NCI-H2196 treated with DMSO at 0.1 percent for 48 hours (cell line): ENCODE measurements at regions not wholly inside any gene's neighbourhood (a gene's known extent, or its start where the extent isn't known, plus 50 kb on each side); places are given as distances from the start of the nearest gene placed in this dataset.
"Not testable (repeated sequence)": the region's sequence is repeated elsewhere in the genome, so short reads cannot be mapped to it uniquely, and the experiment has no call there.

Experiments
- DNase-seq: peaks from one replicate; lab custom pipeline; 2025; ENCODE audit not compliant: unreplicated experiment; lab: John Stamatoyannopoulos, UW

DNA sequence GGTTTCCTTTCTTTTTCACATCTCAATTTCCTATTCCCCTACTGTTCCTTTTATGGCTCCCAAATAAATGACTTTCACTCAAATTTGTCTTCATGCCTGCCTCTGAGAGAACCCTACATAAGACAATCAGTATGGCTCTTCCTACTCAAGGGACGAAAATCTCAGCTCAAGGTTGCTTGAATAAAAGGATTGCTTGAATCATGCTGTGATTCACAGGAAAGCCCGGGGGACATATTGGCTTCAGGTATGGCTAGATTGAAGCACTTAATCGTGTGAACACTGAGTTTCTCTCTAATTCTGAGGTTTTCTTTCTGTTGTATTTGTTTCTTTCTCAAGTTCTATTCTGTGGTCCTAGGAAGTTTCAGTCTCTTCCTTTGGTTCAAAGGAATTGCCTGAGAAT, 140.3 kb upstream of the SULF2 start:
- DNase-seq, result no peak

DNA sequence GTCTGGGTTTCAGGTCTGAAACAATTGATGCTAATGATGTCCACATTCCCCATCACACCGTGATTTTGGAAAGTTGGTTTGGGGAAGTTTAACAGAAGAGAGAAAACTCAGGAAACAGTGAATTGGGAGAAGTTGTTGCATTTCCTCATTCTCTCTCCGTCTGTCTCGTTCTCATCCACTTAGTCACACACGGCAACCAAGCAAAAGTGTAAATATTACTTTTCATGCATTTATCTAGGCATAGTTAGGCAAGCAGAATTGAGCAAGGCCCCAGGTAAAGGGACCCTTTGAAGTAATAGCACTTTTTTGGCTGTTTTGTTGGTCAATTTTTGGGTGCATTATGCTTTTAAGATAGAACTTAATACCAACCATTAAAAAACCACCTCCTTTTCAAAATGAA, 137.0 kb upstream of the SULF2 start:
- no peak for DNase-seq

DNA sequence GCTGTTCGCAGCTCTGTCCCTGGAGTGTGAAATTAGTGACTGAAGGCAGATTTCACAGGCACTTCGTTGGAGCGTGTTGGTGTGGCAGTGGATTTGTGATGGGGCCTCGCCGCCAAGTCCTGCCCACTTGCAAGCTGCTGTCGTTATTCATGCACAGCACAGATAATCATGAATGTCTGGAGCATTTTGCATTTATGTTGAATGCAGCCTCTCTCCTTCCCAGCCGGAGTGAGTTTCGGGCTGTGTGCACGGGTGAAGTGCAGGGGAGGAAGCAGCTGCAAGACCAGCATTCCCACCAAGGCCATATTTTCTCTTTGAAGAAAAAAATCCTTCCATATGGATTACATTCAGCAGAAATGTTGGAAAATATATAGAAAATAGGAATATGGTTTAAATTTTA, 136.5 kb upstream of the SULF2 start:
- DNase-seq, result not testable (repeated sequence)

DNA sequence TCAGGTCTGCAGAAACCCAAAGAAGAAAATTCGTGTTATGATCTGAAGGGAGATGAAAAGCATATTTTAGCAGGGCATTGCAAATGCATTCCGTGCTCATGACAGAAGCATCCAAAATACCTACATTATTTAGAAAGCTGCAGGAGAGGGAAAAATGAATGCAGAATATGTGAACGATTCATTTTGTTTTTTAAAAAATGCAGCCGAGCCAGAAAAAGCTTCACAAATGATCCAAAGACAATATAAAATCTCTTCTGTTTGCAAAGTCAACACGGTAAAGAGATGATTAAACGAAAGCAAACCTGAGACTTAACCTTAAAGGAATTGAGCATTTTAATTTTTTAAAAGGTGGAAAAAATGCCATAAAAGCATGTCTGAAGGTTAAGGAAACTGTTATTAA, 136.1 kb upstream of the SULF2 start:
- DNase-seq, result no peak

DNA sequence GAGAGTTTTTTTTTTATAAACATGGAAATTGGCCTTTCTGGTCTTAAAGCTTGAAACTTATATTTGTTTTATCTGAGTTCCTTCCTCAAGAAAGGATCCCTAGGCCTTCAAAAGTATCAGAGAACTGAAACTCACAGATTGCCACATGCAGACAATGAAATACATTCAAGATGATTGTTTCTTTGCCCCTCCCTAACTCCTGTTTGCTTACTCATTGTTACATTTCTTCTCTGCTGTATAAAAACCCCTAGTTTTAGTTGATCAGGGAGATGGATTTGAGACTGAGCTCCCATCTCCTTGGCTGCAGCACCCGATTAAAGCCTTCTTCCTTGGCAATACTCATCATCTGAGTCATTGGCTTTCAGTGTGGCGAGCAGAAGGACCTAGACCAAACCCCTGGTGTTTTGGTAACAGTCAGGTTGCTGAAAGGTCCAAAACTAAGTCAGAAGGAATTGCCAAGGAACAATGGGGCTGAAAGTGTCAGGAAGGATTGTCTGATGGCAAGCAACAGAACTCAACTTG, 132.3 kb upstream of the SULF2 start:
- no peak for DNase-seq

DNA sequence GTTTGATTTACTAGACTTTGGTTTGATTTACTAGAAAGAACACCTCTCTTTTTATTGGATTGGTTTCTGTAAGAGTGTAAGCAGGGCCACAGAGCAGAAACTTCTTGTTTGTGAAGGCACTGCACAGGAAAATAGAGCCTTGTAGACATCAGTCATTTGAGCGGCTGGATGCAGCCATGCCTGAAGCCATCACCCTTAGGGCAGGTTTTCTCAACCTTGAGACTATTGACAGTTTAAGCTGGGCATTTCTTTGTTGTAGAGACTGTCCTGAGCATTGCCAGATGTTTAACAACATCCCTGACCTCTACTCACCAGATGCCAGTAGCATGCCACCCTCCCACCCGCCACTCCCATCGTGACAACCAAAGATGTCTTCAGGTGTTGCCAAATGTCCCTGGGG, 130.2 kb upstream of the SULF2 start:
- no peak for DNase-seq

DNA sequence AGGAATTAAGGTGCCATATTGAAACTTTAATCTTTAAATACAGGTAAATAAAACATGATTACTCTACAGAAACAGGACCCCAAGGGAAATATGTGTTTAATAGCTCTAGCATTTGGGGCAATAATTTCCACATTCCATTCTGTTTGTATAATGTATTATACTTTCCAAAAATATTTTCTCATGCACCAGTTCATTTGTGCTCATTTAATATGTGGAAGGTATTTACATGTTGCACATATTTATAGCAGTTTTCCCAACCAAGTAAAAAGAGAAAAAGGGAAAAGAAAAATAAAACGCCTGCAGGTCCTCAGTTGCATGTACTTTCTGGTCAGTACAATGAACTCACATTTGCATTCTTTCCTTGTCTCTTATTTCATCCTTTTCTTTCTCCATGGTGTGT, 129.5 kb upstream of the SULF2 start:
- DNase-seq, result no peak

DNA sequence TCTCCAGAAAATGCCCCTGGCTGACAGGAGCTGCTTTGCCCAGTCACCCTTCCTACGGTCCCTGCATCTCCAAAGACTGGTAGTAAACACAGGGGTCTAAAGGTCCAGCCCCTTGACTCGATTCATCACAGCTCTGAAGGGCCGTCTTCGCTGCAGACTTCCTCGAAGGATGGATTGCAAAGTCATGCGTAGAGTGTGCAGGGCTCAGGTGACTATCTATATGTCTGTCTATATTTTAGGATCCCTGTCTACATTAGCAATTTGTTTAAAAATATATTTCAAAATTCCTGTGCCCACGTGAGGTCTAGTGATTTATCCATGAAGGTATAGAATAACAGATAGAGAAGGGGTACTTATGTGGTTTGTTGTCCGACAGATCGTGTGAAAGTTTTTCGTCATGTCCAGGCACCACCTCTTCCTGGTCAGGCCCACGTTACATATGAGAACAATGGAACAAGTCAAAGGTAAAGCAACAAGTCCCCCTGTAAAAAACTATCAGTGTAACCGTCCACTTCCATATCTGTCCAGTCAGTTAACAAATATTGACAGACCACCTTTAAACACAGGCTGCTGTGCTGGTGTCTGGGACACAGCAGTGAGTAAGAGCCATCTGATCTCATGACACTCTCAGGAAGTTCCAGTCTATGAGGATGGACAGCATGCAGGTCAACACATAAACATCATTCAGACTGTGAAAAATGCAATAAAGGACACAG, 127.7 kb upstream of the SULF2 start:
- not testable (repeated sequence) for DNase-seq

DNA sequence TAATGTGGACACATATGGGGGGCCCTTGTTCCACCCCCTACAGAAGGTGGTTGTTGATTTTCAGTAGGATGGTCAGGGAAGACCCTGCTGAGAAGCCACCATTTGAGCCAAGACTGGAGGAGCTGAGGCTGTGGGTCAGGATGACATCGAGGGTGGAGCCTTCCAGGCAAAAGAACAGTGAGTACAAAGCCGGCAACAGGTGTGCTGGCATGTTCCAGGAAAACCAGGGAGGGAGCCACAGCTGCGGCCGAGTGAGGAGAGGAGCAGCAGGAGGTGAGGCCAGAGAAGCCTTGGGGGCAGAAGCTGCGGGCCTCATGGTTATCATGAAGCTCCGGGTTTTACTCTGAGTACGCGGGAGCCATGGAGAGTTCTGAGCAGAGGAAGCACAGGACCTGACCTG, 126.9 kb upstream of the SULF2 start:
- DNase-seq, result not testable (repeated sequence)

DNA sequence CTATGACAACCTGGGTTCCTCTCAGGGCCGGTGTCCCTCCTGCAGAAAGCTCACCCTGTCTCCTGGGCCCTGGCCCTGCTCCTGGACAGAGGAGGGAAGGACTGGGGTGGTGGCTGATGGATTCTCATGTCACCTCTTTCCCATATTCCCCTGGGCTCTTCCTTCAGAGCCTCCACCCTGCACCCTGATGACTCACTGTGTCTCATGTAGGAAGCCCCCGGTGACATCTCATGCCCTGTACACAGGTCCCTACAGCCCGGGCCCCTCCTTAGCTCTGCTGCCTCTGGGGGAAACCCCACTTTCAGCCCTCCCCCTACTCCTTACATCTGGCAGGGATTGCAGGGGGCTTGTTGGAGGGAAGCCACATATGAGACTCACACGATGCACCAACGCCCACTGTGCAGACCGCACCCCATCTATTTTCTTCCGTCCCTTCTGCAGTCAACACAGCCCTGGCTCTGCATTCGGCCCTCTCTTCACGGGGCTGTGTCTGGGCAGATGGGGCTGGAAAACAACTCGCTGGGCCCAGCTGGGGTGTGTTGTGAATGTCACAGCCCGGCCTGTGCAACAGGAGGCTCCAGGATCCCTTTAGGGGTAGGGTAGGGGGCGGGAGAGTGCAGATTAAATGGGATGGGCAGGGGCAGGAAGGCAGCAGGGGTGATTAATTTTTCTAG, 124.6 kb upstream of the SULF2 start:
- DNase-seq, result not testable (repeated sequence)

DNA sequence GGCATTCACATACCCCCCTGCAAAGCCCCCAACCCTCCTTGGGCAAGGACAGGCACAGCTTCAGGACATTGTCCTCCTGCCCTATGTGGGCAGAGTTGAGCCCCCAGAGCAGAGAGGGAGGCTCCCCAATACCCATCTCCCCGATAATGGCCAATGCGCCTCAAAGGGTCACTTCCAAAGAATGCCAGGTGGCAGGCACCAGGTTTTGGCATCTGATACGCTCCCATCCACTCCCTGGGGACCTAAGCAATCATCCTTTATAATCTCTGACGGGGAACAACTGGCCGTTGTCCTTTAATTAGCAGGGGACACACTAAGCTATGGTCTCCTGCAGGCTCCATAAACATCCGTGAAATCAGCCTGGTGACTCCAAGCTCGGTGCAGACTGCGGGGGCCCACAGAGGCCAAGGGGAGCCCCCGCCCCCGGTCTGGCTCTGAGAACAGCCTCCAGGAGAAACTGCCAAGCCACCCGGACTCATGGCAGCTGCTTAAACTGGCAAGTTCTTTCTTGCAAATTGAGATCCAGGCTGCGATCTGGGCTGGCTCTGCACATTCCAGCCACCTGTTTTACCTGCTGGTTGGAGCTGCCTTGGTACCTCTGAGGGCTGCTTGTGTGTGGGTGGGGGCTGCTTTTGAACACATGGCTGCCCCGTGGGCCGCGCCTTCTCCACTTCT, 123.2 kb upstream of the SULF2 start:
- DNase-seq, result not testable (repeated sequence)

DNA sequence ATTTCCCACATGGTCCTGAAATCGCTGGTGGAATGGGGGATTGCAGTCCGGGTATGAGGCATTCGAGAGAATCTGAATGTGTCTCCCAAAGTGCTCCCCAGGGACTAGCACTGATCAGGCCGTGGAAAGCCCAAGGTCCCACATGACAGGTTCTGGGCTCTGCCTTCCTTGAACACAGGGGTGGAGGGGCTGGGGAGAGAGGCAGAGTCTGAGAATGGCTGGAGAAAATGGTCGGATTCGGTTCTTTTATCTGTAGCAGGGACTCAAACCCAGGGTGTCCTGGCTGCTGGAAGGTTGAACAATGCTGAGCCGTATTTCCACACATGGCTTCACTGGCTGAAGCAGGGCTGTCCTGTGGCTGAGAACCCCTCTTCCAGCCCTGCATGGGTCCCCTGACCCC, 122.7 kb upstream of the SULF2 start:
- DNase-seq, result not testable (repeated sequence)

DNA sequence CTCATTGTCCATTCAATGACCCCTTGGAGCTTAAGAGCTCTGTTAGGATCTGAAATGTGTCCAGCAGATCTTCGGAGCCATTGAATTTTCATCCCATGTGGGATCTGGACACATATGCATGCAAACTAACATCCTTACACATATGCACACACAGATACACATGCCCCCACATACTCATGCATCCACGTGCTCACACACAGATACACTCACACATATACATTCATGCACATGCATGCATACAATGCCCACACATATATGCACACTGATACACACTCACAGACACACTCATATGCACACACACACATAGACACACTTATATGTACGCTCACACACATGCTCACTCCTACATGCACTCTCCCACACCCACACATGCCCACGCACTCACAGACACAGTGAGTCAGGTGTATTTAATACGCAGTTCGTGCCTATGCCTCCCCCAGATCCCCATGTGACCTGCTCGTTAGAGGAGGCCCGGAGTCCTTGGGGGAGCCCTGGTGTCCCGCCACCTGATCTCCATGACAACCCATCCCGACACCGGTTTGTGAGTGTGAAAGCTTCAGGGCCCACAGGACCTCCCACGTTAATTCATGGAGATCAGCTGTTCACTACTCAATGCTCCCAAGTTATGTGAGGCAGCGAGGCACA, 121.9 kb upstream of the SULF2 start:
- no peak for DNase-seq

DNA sequence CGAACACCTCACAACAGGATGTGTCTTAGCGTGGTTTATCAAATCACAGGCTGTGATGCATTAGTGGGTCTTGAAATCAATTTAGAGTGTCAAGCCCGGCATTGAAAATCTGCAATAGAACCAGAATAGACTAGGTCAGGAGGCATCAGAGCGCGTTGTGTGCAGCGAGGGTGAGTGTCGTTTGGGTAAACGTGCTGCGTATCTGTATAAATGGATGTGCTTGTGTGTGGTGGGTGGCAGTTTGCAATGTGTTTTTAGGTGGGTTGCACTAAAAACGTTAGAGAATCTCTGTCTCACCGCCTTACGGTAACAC, 121.0 kb upstream of the SULF2 start:
- no peak for DNase-seq

DNA sequence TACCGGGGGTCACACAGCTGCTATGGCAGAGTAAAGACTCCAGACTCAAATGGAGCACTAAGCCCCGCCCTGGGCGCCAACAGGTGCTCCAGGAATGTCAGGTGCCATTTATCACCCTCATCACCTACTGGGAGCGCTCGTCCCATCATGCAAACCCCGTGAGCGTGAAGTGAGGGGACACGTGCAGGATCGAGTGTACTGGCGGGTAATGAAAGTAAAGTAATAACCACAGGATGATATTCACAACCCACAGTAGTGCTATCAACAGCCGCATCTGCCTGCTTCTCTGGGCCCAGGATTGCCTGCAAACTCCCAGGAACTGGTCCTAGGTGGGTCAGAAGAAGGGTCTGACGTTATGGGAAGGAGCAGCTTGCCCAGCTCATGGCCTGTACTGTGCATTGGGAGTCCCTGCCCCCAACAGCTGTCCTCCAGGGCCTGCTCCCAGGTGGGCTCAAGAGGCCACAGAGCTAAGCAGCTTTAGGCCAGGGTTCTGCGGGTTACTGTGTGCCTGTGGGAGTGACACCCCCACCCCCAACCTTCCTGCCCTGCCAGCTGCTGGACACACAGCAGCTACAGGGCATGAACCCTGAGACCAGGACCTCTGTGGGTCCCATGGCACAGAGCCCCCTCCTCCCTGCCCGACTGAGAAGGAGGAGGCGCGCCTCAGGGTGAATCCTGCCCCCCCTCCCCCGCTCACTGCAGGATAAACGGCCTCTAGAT, 120.5 kb upstream of the SULF2 start:
- no peak for DNase-seq

DNA sequence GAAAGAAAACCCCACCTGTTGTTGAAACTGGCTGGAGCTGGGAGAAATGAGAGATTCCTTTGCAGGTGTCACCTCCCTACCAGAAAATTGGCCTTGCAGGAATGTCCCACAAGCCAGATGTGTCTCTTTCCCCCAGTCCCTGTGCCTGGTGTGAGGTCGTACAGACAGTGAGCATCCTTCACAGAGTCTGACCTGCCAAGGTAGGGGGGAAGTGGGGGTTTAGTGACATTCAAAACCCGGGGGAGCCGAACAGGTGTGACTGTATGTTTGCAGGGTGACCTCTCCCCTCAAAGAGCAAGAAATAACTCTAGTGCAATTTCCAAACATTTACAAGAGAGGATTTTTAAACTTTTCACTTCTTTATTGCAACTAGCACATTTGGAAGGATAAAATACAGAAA, 117.7 kb upstream of the SULF2 start:
- not testable (repeated sequence) for DNase-seq

DNA sequence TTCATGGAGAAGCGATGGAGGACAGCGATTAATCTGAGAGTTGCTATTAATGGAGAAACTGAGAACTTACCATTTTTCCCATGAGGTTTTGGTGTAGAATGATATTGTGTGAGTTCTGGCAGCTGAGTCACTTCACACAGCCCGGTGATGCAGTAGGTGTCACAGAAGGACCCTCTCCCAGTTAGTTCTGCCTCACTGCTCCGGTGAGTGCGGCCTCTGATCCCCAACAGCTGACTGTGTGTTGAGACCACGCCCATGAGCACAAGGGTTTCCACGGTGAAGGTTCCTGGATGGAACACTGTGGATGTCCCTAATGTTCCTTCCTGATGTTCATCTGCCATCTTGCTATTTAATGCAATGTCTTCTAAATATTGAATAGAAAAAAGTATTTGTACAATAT, 114.0 kb upstream of the SULF2 start:
- not testable (repeated sequence) for DNase-seq

DNA sequence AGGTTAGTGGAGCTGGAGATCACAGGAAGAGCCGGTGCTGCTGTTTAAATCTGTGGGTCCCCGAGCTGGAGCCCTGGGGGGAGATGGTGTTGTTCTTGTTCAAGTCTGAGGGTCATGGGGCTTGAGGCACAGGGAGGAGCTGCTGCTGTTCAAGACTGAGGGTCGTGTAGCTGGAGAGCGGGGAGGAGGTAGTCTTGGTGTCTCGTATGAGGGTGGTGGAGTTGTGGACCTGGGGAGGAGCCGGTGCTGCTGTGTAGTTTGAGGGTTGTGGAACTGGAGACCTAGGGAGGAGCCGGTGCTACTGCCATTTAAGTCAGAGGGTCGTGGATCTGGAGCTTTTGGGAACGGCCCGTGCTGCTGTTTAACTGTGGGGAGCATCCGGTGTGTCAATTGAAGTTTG, 112.2 kb upstream of the SULF2 start:
- DNase-seq, result no peak

DNA sequence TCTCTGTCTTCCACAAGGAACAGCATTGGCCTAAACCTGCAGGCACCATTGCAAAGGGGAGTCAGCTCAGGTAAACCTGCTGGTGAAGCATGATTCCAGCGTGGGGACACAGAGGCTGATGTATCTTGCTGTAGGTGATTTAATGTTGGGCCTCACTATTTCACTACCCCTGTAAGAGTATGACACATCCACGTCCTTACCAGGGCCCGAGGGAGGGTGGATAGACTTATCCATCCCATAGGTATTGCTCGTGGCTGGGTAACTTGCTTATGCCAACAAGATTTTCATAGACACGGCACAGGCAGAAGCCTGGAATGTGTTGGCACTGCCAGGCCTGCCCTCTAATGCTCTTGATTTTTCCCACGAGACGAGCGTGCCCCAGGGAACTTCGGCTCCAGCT, 107.4 kb upstream of the SULF2 start:
- not testable (repeated sequence) for DNase-seq

DNA sequence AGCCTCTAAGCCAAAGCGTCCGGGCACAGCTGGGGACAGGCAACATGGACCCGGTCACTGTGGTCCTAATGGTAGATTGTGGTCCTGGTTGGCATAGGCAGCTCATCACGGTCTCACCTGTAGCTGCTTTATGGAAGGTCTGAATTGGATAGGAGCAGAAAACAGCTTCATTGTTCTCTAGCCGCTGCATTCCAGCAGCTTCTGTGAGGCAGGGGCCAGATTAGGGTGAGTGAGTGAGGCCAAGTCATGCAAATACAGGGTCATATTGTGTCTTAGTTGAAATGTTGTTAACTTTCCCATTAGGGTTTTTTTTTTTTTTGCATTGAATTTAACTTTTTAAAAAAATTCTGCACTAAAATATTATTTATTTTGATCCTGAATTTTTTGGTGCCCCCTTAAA, 105.4 kb upstream of the SULF2 start:
- DNase-seq, result not testable (repeated sequence)

DNA sequence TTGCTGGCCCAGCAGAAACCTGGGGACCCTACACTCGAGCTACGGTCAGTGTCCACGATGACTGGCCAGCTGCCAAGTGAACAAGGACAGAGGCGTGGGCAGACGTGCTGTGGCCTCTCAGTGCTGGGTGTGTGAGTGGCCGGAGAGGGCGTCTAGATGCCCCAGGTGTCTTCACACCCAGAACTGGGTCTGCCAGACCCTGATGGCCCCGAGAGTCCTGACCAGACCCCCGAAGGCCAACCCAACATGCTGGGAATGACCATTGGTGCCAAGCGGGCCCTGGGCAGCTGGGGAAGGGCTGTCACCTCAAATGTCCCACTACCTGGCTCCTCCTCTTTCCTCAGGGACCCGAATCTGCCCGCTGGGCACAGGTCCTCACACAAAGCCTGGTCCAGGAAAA, 104.5 kb upstream of the SULF2 start:
- DNase-seq, result not testable (repeated sequence)
